AG04450 (cell line): ENCODE measurements at regions not wholly inside any gene's neighbourhood (a gene's known extent, or its start where the extent isn't known, plus 50 kb on each side); places are given as distances from the start of the nearest gene placed in this dataset.

ENCODE experiments used
- CTCF ChIA-PET: fragments of 300-600, 350-600 bp; formaldehyde crosslinking; extraction: SDS; loops from one replicate; lab custom pipeline; 2022; ENCODE audit warnings: antibody characterized with exemption, inconsistent platforms; lab: Charles Lee
- POLR2A ChIA-PET: fragments of 350-600 bp; formaldehyde crosslinking; extraction: SDS; loops from one replicate; lab custom pipeline; 2021; ENCODE audit warnings: antibody characterized with exemption, inconsistent platforms; lab: Yijun Ruan, JAX
- DNase-seq: peaks from one replicate; pipeline ENCODE4 v3.0.0-alpha.2; 2011; ENCODE audit warnings: low read depth, low spot score
- H3K27ac ChIP-seq: one replicate; pipeline ENCODE4 v1.5.1; 2012; ENCODE audit warnings: low read depth, low read length, control low read depth
- H3K27me3 ChIP-seq: one replicate; pipeline ENCODE4 v1.6.0; 2012; ENCODE audit warnings: low read length; ENCODE audit not compliant: control insufficient read depth, insufficient read depth
- H3K4me3 ChIP-seq: 2 replicates; pipeline ENCODE4 v1.5.1; 2011; ENCODE audit warnings: mild to moderate bottlenecking, low read depth, low read length, control low read depth
- H3K9me3 ChIP-seq: 2 replicates; pipeline ENCODE4 v1.5.1; 2012; ENCODE audit warnings: low read length; ENCODE audit not compliant: control insufficient read depth, insufficient read depth
- CTCF ChIP-seq: IDR thresholded peaks from 2 replicates; pipeline ENCODE4 v1.5.1; 2011; ENCODE audit warnings: low read depth, low read length, control low read depth, inconsistent platforms

- Histone ChIP-seq H3K4me3 (no peak overlapping the region), H3K27ac (no peak overlapping the region), H3K27me3 (no peaks in the 10 kb centered on the region), H3K9me3 (no peaks in the 10 kb centered on the region)
- TF ChIP-seq CTCF, result no peak
- CTCF ChIA-PET, result interaction anchor here (1.4 kb wide), 1 partner anchor 10 kb away, joined by 3 read pairs; no protein-coding TSS in a partner anchor
- no peak for DNase-seq
- POLR2A ChIA-PET, result no interaction called here
These were observed 356.5 kb upstream of the KLF6 start for GRCh38 chr10:4141471-4141870.

GRCh38 chr10:4138146-4138721 is 353.2 kb upstream of the KLF6 start:
- ChIA-PET CTCF (no interaction called here), POLR2A (no interaction called here)
- Histone ChIP-seq H3K9me3 (no peaks in the 10 kb centered on the region), H3K27me3 (no peaks in the 10 kb centered on the region), H3K27ac (no peak overlapping the region), H3K4me3 (no peak overlapping the region)
- DNase-seq, result no peak
- no peak for TF ChIP-seq CTCF

GRCh38 chr10:4137299-4137698 is 352.3 kb upstream of the KLF6 start:
- ChIA-PET POLR2A (no interaction called here), CTCF (no interaction called here)
- DNase-seq, result no peak
- Histone ChIP-seq H3K4me3 (no peak overlapping the region), H3K27ac (no peak overlapping the region), H3K9me3 (no peaks in the 10 kb centered on the region), H3K27me3 (no peaks in the 10 kb centered on the region)
- TF ChIP-seq CTCF, result no peak

GRCh38 chr10:4136121-4136520 is 351.1 kb upstream of the KLF6 start:
- H3K9me3 ChIP-seq, result no peaks in the 10 kb centered on the region
- no peaks in the 10 kb centered on the region for H3K27me3 ChIP-seq
- ChIA-PET POLR2A (no interaction called here), CTCF (no interaction called here)
- H3K27ac ChIP-seq, result no peak overlapping the region
- no peak overlapping the region for H3K4me3 ChIP-seq
- DNase-seq, result no peak
- TF ChIP-seq CTCF, result no peak

- CTCF ChIA-PET, result interaction anchor here (0.6 to 1.2 kb wide), 3 partner anchors 115 to 939 kb away, joined by 3 to 6 read pairs (median 5); no protein-coding TSS in a partner anchor
These were observed 347.2 kb upstream of the KLF6 start for GRCh38 chr10:4132216-4132556.

More at GRCh38 chr10:4132216-4132556, 347.2 kb upstream of the KLF6 start:
- H3K27ac ChIP-seq, result peak overlapping the region; percentile 68
- H3K27me3 ChIP-seq, result no peaks in the 10 kb centered on the region
- no peak overlapping the region for H3K4me3 ChIP-seq
- POLR2A ChIA-PET, result interaction anchor here (0.6 to 0.7 kb wide), 4 partner anchors 63 to 881 kb away, joined by 5 to 10 read pairs (median 6); no protein-coding TSS in a partner anchor
- no peak for DNase-seq
- no peak for TF ChIP-seq CTCF
- H3K9me3 ChIP-seq, result no peaks in the 10 kb centered on the region
